H1 (cell line): ENCODE measurements at regions not wholly inside any gene's neighbourhood (a gene's known extent, or its start where the extent isn't known, plus 50 kb on each side); places are given as distances from the start of the nearest gene placed in this dataset.

Experiments used
- CTCF ChIA-PET: fragments of 300-600 bp; sonication (Branson Sonifier 250); formaldehyde crosslinking; loops from one replicate; lab custom pipeline; 2021; ENCODE audit not compliant: partially characterized antibody; lab: Charles Lee
- POLR2A ChIA-PET: fragments of 300-600 bp; sonication (Branson Sonifier 250); formaldehyde crosslinking; loops from one replicate; lab custom pipeline; 2021; ENCODE audit warnings: inconsistent platforms; ENCODE audit not compliant: partially characterized antibody; lab: Charles Lee
- DNase-seq, 2 experiments: peaks; one replicate each; pipeline versions ENCODE4 v3.0.0 to v3.0.0-alpha.2; 2010 to 2022; ENCODE audit warnings: low spot score in 2 of 2, low read depth in 1 of 2, mixed read lengths in 1 of 2
- FAIRE-seq: peaks from 2 replicates; lab custom pipeline; 2011; peaks lifted over from hg19 to GRCh38; lab: Jason Lieb, UNC
- H2AFZ ChIP-seq: 2 replicates; pipeline ENCODE4 v1.8.1; 2012; ENCODE audit warnings: low read length, inconsistent platforms
- H2AK5ac ChIP-seq: 2 replicates; pipeline ENCODE4 v1.6.1; 2013; ENCODE audit warnings: low read depth, low read length
- H2BK120ac ChIP-seq: replicated peaks from 2 replicates; pipeline ENCODE3; 2013; ENCODE audit warnings: low read depth, low read length, inconsistent platforms
- H2BK12ac ChIP-seq: 2 replicates; pipeline ENCODE4 v1.6.1; 2013; ENCODE audit warnings: low read depth, low read length
- H2BK15ac ChIP-seq: 2 replicates; pipeline ENCODE4 v1.6.1; 2013; ENCODE audit warnings: low read length
- H2BK20ac ChIP-seq: 2 replicates; pipeline ENCODE4 v1.6.1; 2013; ENCODE audit warnings: low read length
- H2BK5ac ChIP-seq: 2 replicates; pipeline ENCODE4 v1.6.1; 2013; ENCODE audit warnings: low read depth, low read length
- H3K14ac ChIP-seq: 2 replicates; pipeline ENCODE4 v1.6.1; 2013; ENCODE audit warnings: inconsistent platforms; ENCODE audit not compliant: insufficient read length
- H3K18ac ChIP-seq: 2 replicates; pipeline ENCODE4 v1.6.1; 2013; ENCODE audit warnings: low read length; ENCODE audit errors: extremely low read depth
- H3K23ac ChIP-seq: 2 replicates; pipeline ENCODE4 v1.6.1; 2013; ENCODE audit warnings: inconsistent platforms; ENCODE audit not compliant: insufficient read length
- H3K23me2 ChIP-seq: 2 replicates; pipeline ENCODE4 v1.6.1; 2013; ENCODE audit warnings: low read depth, low read length
- H3K27ac ChIP-seq: 2 replicates; pipeline ENCODE4 v1.6.1; 2011; ENCODE audit warnings: low read depth, low read length, inconsistent platforms
- H3K27me3 ChIP-seq, 4 experiments: replicated peaks in 1 of 4; 1 replicate in 1 of 4; 2 replicates in 3 of 4; pipeline versions ENCODE4 v1.6.1 to v1.8.1; 2011 to 2013; ENCODE audit warnings: low read length in 3 of 4, mild to moderate bottlenecking in 3 of 4, inconsistent platforms in 2 of 4, mixed read lengths in 2 of 4, moderate library complexity in 1 of 4; ENCODE audit not compliant: control insufficient read depth in 3 of 4, insufficient read depth in 3 of 4; ENCODE audit errors: extremely low read depth in 1 of 4
- H3K36me3 ChIP-seq, 4 experiments: 2 replicates each; pipeline versions ENCODE4 v1.6.1 to v1.8.1; 2011 to 2013; ENCODE audit warnings: mild to moderate bottlenecking in 4 of 4, low read length in 3 of 4, moderate library complexity in 2 of 4, control low read depth in 1 of 4, inconsistent platforms in 1 of 4; ENCODE audit not compliant: insufficient read depth in 4 of 4, control insufficient read depth in 2 of 4
- H3K4ac ChIP-seq: replicated peaks from 2 replicates; pipeline ENCODE3; 2013; ENCODE audit warnings: low read length, low read depth, mixed read lengths, inconsistent platforms; ENCODE audit not compliant: insufficient read length
- H3K4me1 ChIP-seq, 4 experiments: replicated peaks in 1 of 4; 1 replicate in 1 of 4; 2 replicates in 3 of 4; pipeline versions ENCODE4 v1.6.1 to v1.8.1; 2011 to 2013; ENCODE audit warnings: low read length in 3 of 4, inconsistent platforms in 2 of 4, mixed read lengths in 1 of 4; ENCODE audit not compliant: insufficient read depth in 4 of 4, control insufficient read depth in 3 of 4
- H3K4me2 ChIP-seq, 2 experiments: 2 replicates each; pipeline versions ENCODE4 v1.6.1 to v1.8.1; 2011 to 2013; ENCODE audit warnings: low read depth in 2 of 2, low read length in 2 of 2, control low read depth in 1 of 2, inconsistent platforms in 1 of 2, mild to moderate bottlenecking in 1 of 2; ENCODE audit not compliant: insufficient read depth in 1 of 2
- H3K4me3 ChIP-seq, 4 experiments: fragments of 200-600, 300-600 bp in 1 of 4; sonication (generic), shearing (Covaris generic), sonication (Bioruptor Twin) in 1 of 4; 2 replicates each; pipeline versions ENCODE4 v1.5.1 to v1.8.1; 2011 to 2016; ENCODE audit warnings: low read length in 4 of 4, low read depth in 3 of 4, control low read depth in 2 of 4, inconsistent platforms in 2 of 4, mild to moderate bottlenecking in 2 of 4, mixed read lengths in 1 of 4, moderate library complexity in 1 of 4; ENCODE audit not compliant: insufficient read depth in 2 of 4; ENCODE audit errors: extremely low read depth in 1 of 4
- H3K56ac ChIP-seq: replicated peaks from 2 replicates; pipeline ENCODE3; 2013; ENCODE audit warnings: low read depth, mild to moderate bottlenecking, mixed read lengths, low read length, inconsistent platforms; ENCODE audit not compliant: insufficient read length
- H3K79me1 ChIP-seq: 2 replicates; pipeline ENCODE4 v1.6.1; 2013; ENCODE audit warnings: low read depth, low read length, control low read depth
- H3K79me2 ChIP-seq, 2 experiments: 2 replicates each; pipeline versions ENCODE4 v1.6.1 to v1.8.1; 2012 to 2013; ENCODE audit warnings: low read length in 2 of 2, mild to moderate bottlenecking in 2 of 2, inconsistent platforms in 1 of 2; ENCODE audit not compliant: insufficient read depth in 2 of 2, control insufficient read depth in 1 of 2
- H3K9ac ChIP-seq, 4 experiments: replicated peaks in 1 of 4; 1 replicate in 1 of 4; 2 replicates in 3 of 4; pipeline versions ENCODE4 v1.6.1 to v1.8.1; 2011 to 2013; ENCODE audit warnings: low read depth in 3 of 4, low read length in 3 of 4, control low read depth in 2 of 4, mild to moderate bottlenecking in 2 of 4, moderate library complexity in 2 of 4, inconsistent platforms in 1 of 4; ENCODE audit errors: extremely low read depth in 1 of 4
- H3K9me3 ChIP-seq, 2 experiments: 2 replicates each; pipeline versions ENCODE4 v1.6.1 to v1.8.1; 2012 to 2013; ENCODE audit warnings: mild to moderate bottlenecking in 2 of 2, moderate library complexity in 2 of 2, control low read depth in 1 of 2, inconsistent platforms in 1 of 2, low read depth in 1 of 2, low read length in 1 of 2, mixed read lengths in 1 of 2; ENCODE audit not compliant: insufficient read depth in 2 of 2
- H4K20me1 ChIP-seq, 2 experiments: replicated peaks in 1 of 2; 2 replicates each; pipeline versions ENCODE3 to v1.8.1; 2011 to 2013; ENCODE audit warnings: inconsistent platforms in 2 of 2, low read length in 2 of 2, mild to moderate bottlenecking in 1 of 2; ENCODE audit not compliant: insufficient read depth in 2 of 2, control insufficient read depth in 1 of 2
- H4K5ac ChIP-seq: 2 replicates; pipeline ENCODE4 v1.6.1; 2013; ENCODE audit warnings: low read length, low read depth, mixed read lengths, inconsistent platforms; ENCODE audit not compliant: insufficient read length
- H4K8ac ChIP-seq: 2 replicates; pipeline ENCODE4 v1.8.0; 2013; ENCODE audit warnings: mild to moderate bottlenecking, moderate library complexity, low read length, inconsistent platforms; ENCODE audit not compliant: insufficient read depth; ENCODE audit errors: extremely low read depth
- H4K91ac ChIP-seq: replicated peaks from 2 replicates; pipeline ENCODE3; 2013; ENCODE audit warnings: low read length, mixed read lengths, inconsistent platforms; ENCODE audit not compliant: insufficient read length
- ASH2L ChIP-seq: fragments of 200-600, 300-600 bp; sonication (generic); IDR thresholded peaks from one replicate; pipeline ENCODE4 v1.7.1; 2017; ENCODE audit warnings: low read length
- CTBP2 ChIP-seq: IDR thresholded peaks from 2 replicates; pipeline ENCODE4 v1.7.0; 2011; ENCODE audit warnings: borderline replicate concordance, mild to moderate bottlenecking, moderate library complexity, mixed read lengths, low read length; ENCODE audit not compliant: insufficient read depth, insufficient read length
- EGR1 ChIP-seq: IDR thresholded peaks from 2 replicates; pipeline ENCODE4 v1.6.1; 2011; ENCODE audit warnings: low read depth, low read length, borderline replicate concordance
- KDM4A ChIP-seq: IDR thresholded peaks from one replicate; pipeline ENCODE4 v1.7.1; 2012; ENCODE audit warnings: low read depth, mild to moderate bottlenecking, moderate library complexity, low read length, inconsistent platforms; ENCODE audit not compliant: severe bottlenecking
- POLR2AphosphoS5 ChIP-seq: IDR thresholded peaks from 2 replicates; pipeline ENCODE4 v1.6.1; 2011; ENCODE audit warnings: low read depth, low read length
- SRF ChIP-seq: IDR thresholded peaks from 2 replicates; pipeline ENCODE4 v1.6.1; 2011; ENCODE audit warnings: mild to moderate bottlenecking, low read depth, low read length, moderate library complexity
- WGBS, 2 experiments: shearing (Covaris generic) in 1 of 2; methylation state at CpG; one replicate each; pipeline versions ENCODE4 v1.1.6 to v1.1.7; 2013 to 2015; ENCODE audit warnings: low lambda C conversion rate in 2 of 2, mixed read lengths in 2 of 2, inconsistent platforms in 1 of 2, low coverage in 1 of 2, missing lambda C conversion rate in 1 of 2; ENCODE audit not compliant: insufficient replicate concordance in 2 of 2, insufficient coverage in 1 of 2, insufficient read length in 1 of 2; ENCODE audit errors: extremely low coverage in 1 of 2, missing lambda C conversion rate in 1 of 2; 5-methylcytosine and 5-hydroxymethylcytosine counted together
- TF ChIP-seq, protein P1 (sequence below): IDR thresholded peaks from 2 replicates; pipeline ENCODE4 v1.6.1; 2012; ENCODE audit warnings: inconsistent platforms

DNA sequence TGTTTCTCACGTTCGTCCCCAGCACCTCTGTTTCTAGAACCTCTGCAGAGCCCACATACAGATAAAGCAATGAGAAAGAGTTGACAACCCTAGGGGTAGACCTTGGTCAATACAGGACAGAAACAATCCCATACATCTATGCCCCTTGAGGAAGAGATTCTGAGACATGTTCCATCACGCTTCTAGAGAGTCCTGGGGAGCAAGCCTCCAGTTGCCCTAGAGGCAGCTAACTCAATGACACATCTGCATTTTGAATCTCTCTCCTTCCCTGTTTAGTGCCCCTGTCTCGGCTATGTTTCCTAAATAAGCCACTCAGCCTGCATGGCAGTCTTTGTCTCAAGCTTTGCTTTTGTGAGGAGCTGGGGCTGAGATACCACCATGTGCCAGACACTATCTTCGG is 435.3 kb downstream of the CD83 start:
- H4K20me1 ChIP-seq, result no peaks in the 10 kb centered on the region
- no peaks in the 10 kb centered on the region for H3K36me3 ChIP-seq
- H2BK5ac ChIP-seq, result no peak overlapping the region
- H2AK5ac ChIP-seq, result no peak overlapping the region
- CTCF ChIA-PET, result no interaction called here
- H3K9ac ChIP-seq, result no peak overlapping the region
- no peaks in the 10 kb centered on the region for H3K79me2 ChIP-seq
- H3K23me2 ChIP-seq, result no peaks in the 10 kb centered on the region
- no peak overlapping the region for H2AFZ ChIP-seq
- H4K5ac ChIP-seq, result no peak overlapping the region
- H3K4me1 ChIP-seq, result peaks cover 0 to 5% (median 2%) of the 10 kb centered on the region in 4 experiments; a peak in 2 of 7 replicates
- DNase-seq (no peak), FAIRE-seq (no peak)
- no peak overlapping the region for H4K8ac ChIP-seq
- H3K27me3 ChIP-seq, result no peaks in the 10 kb centered on the region
- no peak overlapping the region for H2BK20ac ChIP-seq
- no peak overlapping the region for H3K56ac ChIP-seq
- H2BK12ac ChIP-seq, result no peak overlapping the region
- no peaks in the 10 kb centered on the region for H3K79me1 ChIP-seq
- H4K91ac ChIP-seq, result no peak overlapping the region
- H3K27ac ChIP-seq, result no peak overlapping the region
- H3K23ac ChIP-seq, result no peak overlapping the region
- no peak overlapping the region for H3K14ac ChIP-seq
- H3K18ac ChIP-seq, result no peak overlapping the region
- no peak overlapping the region for H3K4ac ChIP-seq
- no peak overlapping the region for H3K4me3 ChIP-seq
- 82% methylated on average over 5 of the region's 5 CpGs; no CpG with 5 or more reads in 1 of the 2 experiments for WGBS, 2 experiments
- no peak overlapping the region for H3K4me2 ChIP-seq
- POLR2A ChIA-PET, result no interaction called here
- TF ChIP-seq KDM4A (no peak), POLR2AphosphoS5 (no peak), ASH2L (no peak), CTBP2 (no peak), EGR1 (no peak), SRF (no peak)
- TF ChIP-seq, protein P1, sequence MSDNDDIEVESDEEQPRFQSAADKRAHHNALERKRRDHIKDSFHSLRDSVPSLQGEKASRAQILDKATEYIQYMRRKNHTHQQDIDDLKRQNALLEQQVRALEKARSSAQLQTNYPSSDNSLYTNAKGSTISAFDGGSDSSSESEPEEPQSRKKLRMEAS, result no peak
- no peak overlapping the region for H2BK120ac ChIP-seq
- no peaks in the 10 kb centered on the region for H3K9me3 ChIP-seq
- H2BK15ac ChIP-seq, result no peak overlapping the region
